Endothelial cell (in vitro differentiated cells): ENCODE measurements at regions not wholly inside any gene's neighbourhood (a gene's known extent, or its start where the extent isn't known, plus 50 kb on each side); places are given as distances from the start of the nearest gene placed in this dataset.
"Not testable (repeated sequence)": the region's sequence is repeated elsewhere in the genome, so short reads cannot be mapped to it uniquely, and the experiment has no call there.

Experiments
- DNase-seq: peaks from one replicate; pipeline ENCODE4 v3.0.0; 2021; ENCODE audit warnings: low spot score
- H3K27ac Mint-ChIP-seq: one replicate; pipeline ENCODE4 v1.8.0; 2021; ENCODE audit warnings: mixed read lengths, inconsistent platforms; ENCODE audit not compliant: unreplicated experiment
- H3K27me3 Mint-ChIP-seq: one replicate; pipeline ENCODE4 v1.8.0; 2021; ENCODE audit warnings: mild to moderate bottlenecking, moderate library complexity, mixed read lengths, inconsistent platforms; ENCODE audit not compliant: unreplicated experiment
- H3K36me3 Mint-ChIP-seq: one replicate; pipeline ENCODE4 v1.8.0; 2021; ENCODE audit warnings: mild to moderate bottlenecking, low read depth, mixed read lengths, inconsistent platforms; ENCODE audit not compliant: unreplicated experiment
- H3K4me1 Mint-ChIP-seq: one replicate; pipeline ENCODE4 v1.8.0; 2021; ENCODE audit warnings: mild to moderate bottlenecking, mixed read lengths, inconsistent platforms; ENCODE audit not compliant: unreplicated experiment
- H3K4me3 Mint-ChIP-seq: one replicate; pipeline ENCODE4 v1.8.0; 2021; ENCODE audit warnings: mild to moderate bottlenecking, mixed read lengths, inconsistent platforms; ENCODE audit not compliant: unreplicated experiment
- H3K9me3 Mint-ChIP-seq: one replicate; pipeline ENCODE4 v1.8.0; 2021; ENCODE audit warnings: mixed read lengths, inconsistent platforms; ENCODE audit not compliant: unreplicated experiment
- TF ChIP-seq, protein P1 (sequence below): fragments of 200-600 bp; sonication (generic); IDR thresholded peaks from one replicate; pipeline ENCODE4 v1.5.0; 2021; ENCODE audit warnings: antibody characterized with exemption; ENCODE audit not compliant: unreplicated experiment

DNA sequence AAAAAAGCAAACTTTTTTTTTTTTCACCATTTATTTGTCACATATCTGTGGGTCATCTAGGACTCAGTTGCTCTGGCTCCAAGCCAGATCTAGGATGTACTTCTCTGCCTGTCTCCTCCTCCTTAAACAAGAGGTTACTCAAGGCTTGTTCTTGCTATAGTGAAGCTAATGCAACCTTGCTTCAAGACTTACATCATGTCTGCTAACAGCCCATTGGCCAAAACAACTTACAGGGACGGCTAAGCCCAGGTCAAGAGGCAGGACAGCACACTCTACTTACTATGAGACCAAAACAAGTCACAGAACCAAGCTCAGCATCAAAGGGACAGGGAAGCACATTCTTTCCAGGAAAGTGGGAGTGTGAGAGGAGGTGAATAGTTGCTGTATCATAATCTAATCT, 123.8 kb upstream of the BNIP2 start:
- no peak for DNase-seq
- no peaks in the 10 kb centered on the region for H3K27me3 Mint-ChIP-seq
- no peaks in the 10 kb centered on the region for H3K9me3 Mint-ChIP-seq
- no peaks in the 10 kb centered on the region for H3K4me1 Mint-ChIP-seq
- TF ChIP-seq, protein P1, sequence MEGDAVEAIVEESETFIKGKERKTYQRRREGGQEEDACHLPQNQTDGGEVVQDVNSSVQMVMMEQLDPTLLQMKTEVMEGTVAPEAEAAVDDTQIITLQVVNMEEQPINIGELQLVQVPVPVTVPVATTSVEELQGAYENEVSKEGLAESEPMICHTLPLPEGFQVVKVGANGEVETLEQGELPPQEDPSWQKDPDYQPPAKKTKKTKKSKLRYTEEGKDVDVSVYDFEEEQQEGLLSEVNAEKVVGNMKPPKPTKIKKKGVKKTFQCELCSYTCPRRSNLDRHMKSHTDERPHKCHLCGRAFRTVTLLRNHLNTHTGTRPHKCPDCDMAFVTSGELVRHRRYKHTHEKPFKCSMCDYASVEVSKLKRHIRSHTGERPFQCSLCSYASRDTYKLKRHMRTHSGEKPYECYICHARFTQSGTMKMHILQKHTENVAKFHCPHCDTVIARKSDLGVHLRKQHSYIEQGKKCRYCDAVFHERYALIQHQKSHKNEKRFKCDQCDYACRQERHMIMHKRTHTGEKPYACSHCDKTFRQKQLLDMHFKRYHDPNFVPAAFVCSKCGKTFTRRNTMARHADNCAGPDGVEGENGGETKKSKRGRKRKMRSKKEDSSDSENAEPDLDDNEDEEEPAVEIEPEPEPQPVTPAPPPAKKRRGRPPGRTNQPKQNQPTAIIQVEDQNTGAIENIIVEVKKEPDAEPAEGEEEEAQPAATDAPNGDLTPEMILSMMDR: no peak
- no peak overlapping the region for H3K4me3 Mint-ChIP-seq
- no peak overlapping the region for H3K27ac Mint-ChIP-seq
- no peaks in the 10 kb centered on the region for H3K36me3 Mint-ChIP-seq

DNA sequence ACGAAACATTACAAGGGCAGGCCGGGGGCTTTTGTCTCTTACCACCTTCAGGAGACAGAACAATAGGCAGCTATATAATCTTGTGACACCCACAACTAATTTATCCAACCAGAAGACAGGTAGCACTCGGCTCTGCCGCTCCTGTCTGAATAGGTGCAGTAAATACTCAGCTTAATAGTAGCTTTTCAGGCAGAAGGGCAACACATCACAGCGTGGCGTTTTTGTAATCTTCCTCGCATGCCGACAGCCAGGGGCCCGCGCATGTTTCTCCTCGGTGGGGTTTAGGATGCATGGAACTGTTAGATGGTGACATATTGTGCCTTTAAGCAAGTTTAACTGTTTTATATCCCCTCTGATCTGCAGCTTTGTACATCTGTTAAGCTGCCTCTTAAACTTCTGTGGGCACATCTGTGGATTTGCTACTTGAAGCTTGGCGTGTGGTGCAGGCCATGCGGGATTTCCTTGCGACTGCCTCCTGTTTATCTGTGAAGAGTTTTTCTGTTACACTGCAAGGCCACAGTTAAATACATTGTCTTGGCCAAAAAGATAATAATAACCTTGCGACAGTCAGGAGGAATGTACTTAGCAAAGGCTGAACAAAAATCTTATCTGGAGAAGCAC, 123.2 kb upstream of the BNIP2 start:
- Mint-ChIP-seq H3K4me1 (no peaks in the 10 kb centered on the region), H3K4me3 (no peak overlapping the region), H3K36me3 (no peaks in the 10 kb centered on the region), H3K9me3 (no peaks in the 10 kb centered on the region), H3K27ac (no peak overlapping the region), H3K27me3 (no peaks in the 10 kb centered on the region)
- DNase-seq: no peak
- TF ChIP-seq, protein P1: no peak

DNA sequence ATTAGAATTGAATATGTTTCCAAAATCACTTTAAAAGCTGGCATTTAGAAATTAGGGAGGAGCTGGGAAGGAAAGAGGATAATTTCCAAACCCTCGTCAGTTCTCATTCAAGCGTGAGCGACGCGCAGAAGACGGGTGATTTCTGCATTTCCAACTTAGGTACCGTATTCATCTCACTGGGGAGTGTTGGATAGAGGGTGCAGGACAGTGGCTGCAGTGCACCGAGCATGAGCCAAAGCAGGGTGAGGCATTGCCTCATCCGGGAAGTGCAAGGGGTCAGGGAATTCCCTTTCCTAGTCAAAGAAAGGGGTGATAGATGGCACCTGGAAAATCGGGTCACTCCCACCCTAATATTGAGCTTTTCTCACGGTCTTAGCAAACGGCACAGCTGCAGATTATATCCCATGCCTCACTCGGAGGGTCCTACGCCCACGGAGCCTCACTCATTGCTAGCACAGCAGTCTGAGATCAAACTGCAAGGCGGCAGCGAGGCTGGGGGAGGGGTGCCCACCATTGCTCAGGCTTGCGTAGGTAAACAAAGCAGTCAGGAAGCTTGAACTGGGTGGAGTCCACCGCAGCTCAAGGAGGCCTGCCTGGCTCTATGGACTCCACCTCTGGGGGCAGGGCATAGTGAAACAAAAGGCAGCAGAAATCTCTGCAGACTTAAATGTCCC, 114.3 kb upstream of the BNIP2 start:
- not testable (repeated sequence) for H3K9me3 Mint-ChIP-seq, H3K4me3 Mint-ChIP-seq, H3K27ac Mint-ChIP-seq, H3K27me3 Mint-ChIP-seq, H3K4me1 Mint-ChIP-seq, H3K36me3 Mint-ChIP-seq
- peak; percentile 44 for DNase-seq

DNA sequence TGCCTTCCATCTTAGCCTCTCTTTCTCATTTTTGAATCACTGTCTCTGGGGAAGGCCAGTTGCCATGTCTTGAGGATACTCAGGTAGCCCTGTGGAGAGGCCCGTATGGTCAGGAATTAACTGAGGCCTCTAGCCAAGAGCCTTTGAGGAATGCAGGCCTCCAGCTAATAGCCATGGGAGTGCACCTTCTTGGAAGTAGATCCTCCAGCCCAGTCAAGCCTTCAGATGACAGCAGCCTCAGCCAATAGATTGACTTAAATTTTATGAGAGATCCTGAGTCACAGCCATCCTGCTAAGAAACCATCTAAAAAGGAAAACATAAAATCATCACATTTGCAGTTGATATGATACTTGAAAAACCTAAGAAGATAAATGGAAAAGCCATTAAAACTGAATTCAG, 112.5 kb upstream of the BNIP2 start:
- no peaks in the 10 kb centered on the region for H3K27me3 Mint-ChIP-seq
- H3K4me3 Mint-ChIP-seq: no peak overlapping the region
- TF ChIP-seq, protein P1: no peak
- no peak overlapping the region for H3K27ac Mint-ChIP-seq
- peaks cover 5% of the 10 kb centered on the region for H3K4me1 Mint-ChIP-seq
- no peaks in the 10 kb centered on the region for H3K36me3 Mint-ChIP-seq
- no peaks in the 10 kb centered on the region for H3K9me3 Mint-ChIP-seq
- no peak for DNase-seq

DNA sequence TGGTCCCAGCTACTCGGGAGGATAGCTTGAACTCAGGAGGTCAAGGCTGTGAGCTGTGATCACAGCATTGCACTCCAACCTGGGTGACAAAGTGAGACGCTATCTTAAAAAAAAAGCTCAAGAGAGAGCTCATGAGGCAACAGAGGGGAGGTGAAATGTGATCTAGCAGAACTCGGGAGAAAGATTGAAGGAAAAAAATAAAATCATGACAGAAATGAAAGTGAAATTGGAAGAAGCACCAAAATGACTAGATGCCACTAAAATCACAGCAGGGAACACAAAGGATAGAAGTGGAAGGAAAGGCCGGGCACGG, 109.4 kb upstream of the BNIP2 start:
- no peak overlapping the region for H3K4me3 Mint-ChIP-seq
- no peaks in the 10 kb centered on the region for H3K36me3 Mint-ChIP-seq
- no peaks in the 10 kb centered on the region for H3K27me3 Mint-ChIP-seq
- TF ChIP-seq, protein P1: no peak
- peaks cover 5% of the 10 kb centered on the region for H3K4me1 Mint-ChIP-seq
- H3K9me3 Mint-ChIP-seq: no peaks in the 10 kb centered on the region
- H3K27ac Mint-ChIP-seq: no peak overlapping the region
- no peak for DNase-seq
